Tibial nerve (tissue), 3 donors: ENCODE measurements at regions not wholly inside any gene's neighbourhood (a gene's known extent, or its start where the extent isn't known, plus 50 kb on each side); places are given as distances from the start of the nearest gene placed in this dataset.

Experiments used
- CTCF ChIP-seq, 5 experiments: fragments of 200-600 bp in 3 of 5; fragments of 450-650 bp in 2 of 5; sonication (generic) in 3 of 5; IDR thresholded peaks; one replicate each; pipeline ENCODE4 v1.5.1; 2016 to 2019; ENCODE audit warnings: antibody characterized with exemption in 5 of 5, mild to moderate bottlenecking in 3 of 5, moderate library complexity in 2 of 5
- POLR2A ChIP-seq, 2 donors: fragments of 450-650 bp; IDR thresholded peaks; one replicate each; pipeline ENCODE4 v1.6.1; 2017; ENCODE audit warnings: antibody characterized with exemption in 2 of 2, mild to moderate bottlenecking in 2 of 2, moderate library complexity in 2 of 2

GRCh38 chr12:115426732-115427131 is 742.8 kb upstream of the TBX3 start:
- no peak for TF ChIP-seq CTCF (IDR thresholded peaks at IDR 0.05)
- TF ChIP-seq POLR2A (IDR thresholded peaks at IDR 0.05) = no peak
